B cell (primary cell): ENCODE measurements at regions not wholly inside any gene's neighbourhood (a gene's known extent, or its start where the extent isn't known, plus 50 kb on each side); places are given as distances from the start of the nearest gene placed in this dataset.

Experiments used
- ATAC-seq: fragments of 200-7000 bp; cut with Tn5 transposase; one replicate; pipeline ENCODE4 v1.10.0; 2021; ENCODE audit warnings: low read depth, mild to moderate bottlenecking, moderate number of reproducible peaks, moderate library complexity
- CTCF ChIA-PET: fragments of 350-600 bp; sonication (Branson Sonifier 250); formaldehyde crosslinking; loops from one replicate; lab custom pipeline; 2021; ENCODE audit warnings: antibody characterized with exemption, inconsistent platforms; lab: Charles Lee
- POLR2A ChIA-PET: fragments of 350-600 bp; sonication (Branson Sonifier 250); formaldehyde crosslinking; loops from one replicate; lab custom pipeline; 2021; ENCODE audit warnings: antibody characterized with exemption; lab: Charles Lee
- DNase-seq: peaks from one replicate; pipeline ENCODE4 v3.0.0; 2013
- H2AFZ ChIP-seq: 2 replicates; pipeline ENCODE4 v1.6.1; 2012; ENCODE audit warnings: mild to moderate bottlenecking, low read depth, low read length; ENCODE audit not compliant: insufficient read depth, poor library complexity, severe bottlenecking
- H3K27ac ChIP-seq, 2 donors: 1 replicate in 1 of 2; 2 replicates in 1 of 2; pipeline ENCODE4 v1.5.1; 2012 to 2013; ENCODE audit warnings: low read length in 2 of 2, mild to moderate bottlenecking in 2 of 2, moderate library complexity in 1 of 2
- H3K27me3 ChIP-seq, 4 experiments: fragments of 200-600 bp in 1 of 4; sonication (generic) in 1 of 4; replicated peaks in 1 of 4; 1 replicate in 2 of 4; 2 replicates in 2 of 4; pipeline versions ENCODE4 v1.6.1 to v1.7.0; 2013 to 2016; ENCODE audit warnings: low read length in 3 of 4, mild to moderate bottlenecking in 2 of 4, mixed read lengths in 1 of 4, moderate library complexity in 1 of 4; ENCODE audit not compliant: insufficient read depth in 4 of 4, control insufficient read depth in 3 of 4; ENCODE audit errors: control extremely low read depth in 1 of 4
- H3K36me3 ChIP-seq, 2 experiments: replicated peaks in 1 of 2; 1 replicate in 1 of 2; 2 replicates in 1 of 2; pipeline versions ENCODE4 v1.6.1 to v1.7.1; 2013; ENCODE audit warnings: low read length in 1 of 2; ENCODE audit not compliant: insufficient read depth in 2 of 2, control insufficient read depth in 1 of 2; ENCODE audit errors: control extremely low read depth in 1 of 2, extremely low read depth in 1 of 2
- H3K4me1 ChIP-seq, 2 donors: fragments of 200-600 bp in 1 of 2; sonication (generic) in 1 of 2; 1 replicate in 1 of 2; 2 replicates in 1 of 2; pipeline versions ENCODE4 v1.5.1 to v1.6.1; 2013 to 2017; ENCODE audit warnings: low read length in 2 of 2; ENCODE audit not compliant: control insufficient read depth in 2 of 2, insufficient read depth in 2 of 2
- H3K4me2 ChIP-seq: replicated peaks from 2 replicates; pipeline ENCODE3; 2012; ENCODE audit warnings: mild to moderate bottlenecking, low read depth, low read length; ENCODE audit not compliant: poor library complexity, severe bottlenecking
- H3K4me3 ChIP-seq, 5 experiments: fragments of 200-600 bp in 1 of 5; sonication (generic) in 1 of 5; 1 replicate in 3 of 5; 2 replicates in 2 of 5; pipeline versions ENCODE4 v1.5.1 to v1.7.0; 2011 to 2016; ENCODE audit warnings: low read length in 4 of 5, mild to moderate bottlenecking in 4 of 5, low read depth in 2 of 5, control low read depth in 1 of 5, moderate library complexity in 1 of 5; ENCODE audit not compliant: insufficient read depth in 1 of 5; ENCODE audit errors: control extremely low read depth in 1 of 5, extremely low read depth in 1 of 5
- H3K79me2 ChIP-seq: fragments of 200-600 bp; sonication (generic); one replicate; pipeline ENCODE4 v1.6.0; 2016; ENCODE audit warnings: low read length; ENCODE audit not compliant: control insufficient read depth, insufficient read depth
- H3K9ac ChIP-seq: fragments of 200-600 bp; sonication (generic); 2 replicates; pipeline ENCODE4 v1.6.1; 2017; ENCODE audit warnings: mild to moderate bottlenecking, low read length, moderate library complexity
- H3K9me3 ChIP-seq, 3 donors: one replicate each; pipeline versions ENCODE4 v1.6.1 to v1.7.1; 2013; ENCODE audit warnings: low read length in 2 of 3; ENCODE audit not compliant: control insufficient read depth in 2 of 3, insufficient read depth in 1 of 3; ENCODE audit errors: control extremely low read depth in 1 of 3
- H4K20me1 ChIP-seq: 2 replicates; pipeline ENCODE4 v1.6.0; 2012; ENCODE audit warnings: mild to moderate bottlenecking, low read length; ENCODE audit not compliant: insufficient read depth, control insufficient read depth, poor library complexity, severe bottlenecking
- H3K27ac Mint-ChIP-seq: one replicate; pipeline ENCODE4 v1.8.0; 2021; ENCODE audit warnings: mixed read lengths
- H3K27me3 Mint-ChIP-seq: one replicate; pipeline ENCODE4 v1.8.0; 2021; ENCODE audit warnings: mixed read lengths
- H3K4me1 Mint-ChIP-seq: one replicate; pipeline ENCODE4 v1.8.0; 2021; ENCODE audit warnings: mixed read lengths
- H3K4me3 Mint-ChIP-seq: one replicate; pipeline ENCODE4 v1.8.0; 2021; ENCODE audit warnings: mixed read lengths
- H3K9me3 Mint-ChIP-seq: one replicate; pipeline ENCODE4 v1.8.0; 2022; ENCODE audit warnings: mixed read lengths; ENCODE audit not compliant: insufficient read depth
- CTCF ChIP-seq: fragments of 200-600 bp; IDR thresholded peaks from one replicate; pipeline ENCODE4 v1.8.0; 2022; ENCODE audit warnings: antibody characterized with exemption, mild to moderate bottlenecking
- EZH2 ChIP-seq: IDR thresholded peaks from 2 replicates; pipeline ENCODE4 v1.6.1; 2012; ENCODE audit warnings: borderline replicate concordance, low read depth, mild to moderate bottlenecking, moderate library complexity, low read length; ENCODE audit not compliant: insufficient read depth, poor library complexity, severe bottlenecking
- WGBS: methylation state at CpG from one replicate; pipeline ENCODE4 v1.1.5; 2013; ENCODE audit warnings: missing lambda C conversion rate; ENCODE audit not compliant: insufficient coverage; 5-methylcytosine and 5-hydroxymethylcytosine counted together
- intact Hi-C: fragments of 100-400 bp; cut with micrococcal nuclease; formaldehyde crosslinking; loops from one replicate; pipeline ENCODE4 v1.10.0; 2022

GRCh38 chr16:79497606-79498350 is 102.8 kb downstream of the MAF start:
- CTCF ChIA-PET, result no interaction called here
- no peaks in the 10 kb centered on the region for H4K20me1 ChIP-seq
- ATAC-seq, result no peak

More at GRCh38 chr16:79497606-79498350, 102.8 kb downstream of the MAF start:
- H3K4me3 ChIP-seq, result no peak overlapping the region
- no peak overlapping the region for H3K4me3 Mint-ChIP-seq
- POLR2A ChIA-PET, result no interaction called here
- H3K9me3 Mint-ChIP-seq, result peaks cover 2% of the 10 kb centered on the region
- H3K4me1 Mint-ChIP-seq, result no peaks in the 10 kb centered on the region
- no peaks in the 10 kb centered on the region for H3K79me2 ChIP-seq
- intact Hi-C loops, result no loop called here
- TF ChIP-seq CTCF, result no peak
- TF ChIP-seq EZH2, result no peak
- no peaks in the 10 kb centered on the region for H3K36me3 ChIP-seq
- H3K4me2 ChIP-seq, result no peak overlapping the region
- H3K27ac ChIP-seq, result no peak overlapping the region
- no peak for DNase-seq
- no peak overlapping the region for H3K9ac ChIP-seq
- no peaks in the 10 kb centered on the region for H3K27me3 Mint-ChIP-seq
- no peaks in the 10 kb centered on the region for H3K4me1 ChIP-seq
- H3K27me3 ChIP-seq, result peaks cover 0 to 2% (median 0%) of the 10 kb centered on the region in 4 experiments
- H3K9me3 ChIP-seq, result no peaks in the 10 kb centered on the region
- 90% methylated on average over 2 of the region's 6 CpGs for WGBS
- H2AFZ ChIP-seq, result no peak overlapping the region
- no peak overlapping the region for H3K27ac Mint-ChIP-seq
